Endothelial cell (in vitro differentiated cells): ENCODE measurements at regions not wholly inside any gene's neighbourhood (a gene's known extent, or its start where the extent isn't known, plus 50 kb on each side); places are given as distances from the start of the nearest gene placed in this dataset.

Experiments
- DNase-seq: peaks from one replicate; pipeline ENCODE4 v3.0.0; 2021; ENCODE audit warnings: low spot score
- H3K27ac Mint-ChIP-seq: one replicate; pipeline ENCODE4 v1.8.0; 2021; ENCODE audit warnings: mixed read lengths, inconsistent platforms; ENCODE audit not compliant: unreplicated experiment
- H3K27me3 Mint-ChIP-seq: one replicate; pipeline ENCODE4 v1.8.0; 2021; ENCODE audit warnings: mild to moderate bottlenecking, moderate library complexity, mixed read lengths, inconsistent platforms; ENCODE audit not compliant: unreplicated experiment
- H3K36me3 Mint-ChIP-seq: one replicate; pipeline ENCODE4 v1.8.0; 2021; ENCODE audit warnings: mild to moderate bottlenecking, low read depth, mixed read lengths, inconsistent platforms; ENCODE audit not compliant: unreplicated experiment
- H3K4me1 Mint-ChIP-seq: one replicate; pipeline ENCODE4 v1.8.0; 2021; ENCODE audit warnings: mild to moderate bottlenecking, mixed read lengths, inconsistent platforms; ENCODE audit not compliant: unreplicated experiment
- H3K4me3 Mint-ChIP-seq: one replicate; pipeline ENCODE4 v1.8.0; 2021; ENCODE audit warnings: mild to moderate bottlenecking, mixed read lengths, inconsistent platforms; ENCODE audit not compliant: unreplicated experiment
- H3K9me3 Mint-ChIP-seq: one replicate; pipeline ENCODE4 v1.8.0; 2021; ENCODE audit warnings: mixed read lengths, inconsistent platforms; ENCODE audit not compliant: unreplicated experiment
- CTCF ChIP-seq: fragments of 200-600 bp; sonication (generic); IDR thresholded peaks from one replicate; pipeline ENCODE4 v1.5.0; 2021; ENCODE audit warnings: antibody characterized with exemption; ENCODE audit not compliant: unreplicated experiment

- no peaks in the 10 kb centered on the region for H3K4me1 Mint-ChIP-seq
- H3K36me3 Mint-ChIP-seq: no peaks in the 10 kb centered on the region
- peaks cover 1% of the 10 kb centered on the region for H3K27me3 Mint-ChIP-seq
- TF ChIP-seq CTCF: no peak
- no peak overlapping the region for H3K4me3 Mint-ChIP-seq
- no peak overlapping the region for H3K27ac Mint-ChIP-seq
- no peaks in the 10 kb centered on the region for H3K9me3 Mint-ChIP-seq
- DNase-seq: no peak
Measured at GRCh38 chr4:125101719-125102118, 213.0 kb upstream of the FAT4 start.

GRCh38 chr4:125097729-125098128 lies 217.0 kb upstream of the FAT4 start:
- DNase-seq: no peak
- no peak overlapping the region for H3K27ac Mint-ChIP-seq

GRCh38 chr4:125096662-125097061 lies 218.1 kb upstream of the FAT4 start:
- Mint-ChIP-seq H3K4me1 (no peaks in the 10 kb centered on the region), H3K27me3 (peaks cover 1% of the 10 kb centered on the region), H3K9me3 (no peaks in the 10 kb centered on the region), H3K36me3 (no peaks in the 10 kb centered on the region), H3K27ac (no peak overlapping the region), H3K4me3 (no peak overlapping the region)
- TF ChIP-seq CTCF: no peak
- DNase-seq: no peak

More at GRCh38 chr4:125097729-125098128, 217.0 kb upstream of the FAT4 start:
- Mint-ChIP-seq H3K27me3 (peaks cover 1% of the 10 kb centered on the region), H3K4me3 (no peak overlapping the region), H3K4me1 (no peaks in the 10 kb centered on the region), H3K9me3 (no peaks in the 10 kb centered on the region), H3K36me3 (no peaks in the 10 kb centered on the region)
- TF ChIP-seq CTCF: no peak

- Mint-ChIP-seq H3K4me3 (no peak overlapping the region), H3K36me3 (no peaks in the 10 kb centered on the region), H3K4me1 (no peaks in the 10 kb centered on the region), H3K9me3 (no peaks in the 10 kb centered on the region), H3K27me3 (peaks cover 1% of the 10 kb centered on the region), H3K27ac (no peak overlapping the region)
- TF ChIP-seq CTCF: no peak
- DNase-seq: no peak
Measured at GRCh38 chr4:125091541-125091940, 223.2 kb upstream of the FAT4 start.

GRCh38 chr4:125091101-125091500 lies 223.7 kb upstream of the FAT4 start:
- Mint-ChIP-seq H3K27me3 (peaks cover 1% of the 10 kb centered on the region), H3K9me3 (no peaks in the 10 kb centered on the region), H3K4me3 (no peak overlapping the region), H3K27ac (no peak overlapping the region), H3K36me3 (no peaks in the 10 kb centered on the region), H3K4me1 (no peaks in the 10 kb centered on the region)
- DNase-seq: no peak
- TF ChIP-seq CTCF: no peak
